ENCODE measurements at regions not wholly inside any gene's neighbourhood (a gene's known extent, or its start where the extent isn't known, plus 50 kb on each side); places are given as distances from the start of the nearest gene placed in this dataset.

GRCh38 chr7:42694894-42695507, 216.9 kb downstream of the C7orf25 start:
- Histone ChIP-seq H3K36me3 (ENCODE audit: insufficient read depth, low read length) (no peaks in the 10 kb centered on the region), H3K4me2 (ENCODE audit: insufficient read depth, low read length) (no peak overlapping the region), H3K4me1 (ENCODE audit: insufficient read depth, low read length) (no peaks in the 10 kb centered on the region), H3K27ac (ENCODE audit: low read depth, low read length) (no peak overlapping the region), H4K20me1 (ENCODE audit: insufficient read depth, low read length) (no peaks in the 10 kb centered on the region), H3K4me3 (ENCODE audit: insufficient read depth, low read length) (no peak overlapping the region), H3K27me3 (ENCODE audit: insufficient read depth, low read length) (peaks cover 11% of the 10 kb centered on the region), H3K79me2 (ENCODE audit: insufficient read depth, low read length) (no peaks in the 10 kb centered on the region), H3K9me3 (ENCODE audit: low read depth, low read length) (no peaks in the 10 kb centered on the region), H2AFZ (ENCODE audit: low read length) (no peak overlapping the region)
- no peak for TF ChIP-seq CTCF (IDR thresholded peaks at IDR 0.05; ENCODE audit: extremely low read depth, low read depth, low read length)
- no peak for DNase-seq (ENCODE audit: insufficient read length, low spot score, missing footprints)

GRCh38 chr7:42693722-42694121, 218.1 kb downstream of the C7orf25 start:
- Histone ChIP-seq H3K4me3 (ENCODE audit: insufficient read depth, low read length) (no peak overlapping the region), H3K27ac (ENCODE audit: low read depth, low read length) (no peak overlapping the region), H3K4me2 (ENCODE audit: insufficient read depth, low read length) (no peak overlapping the region), H3K36me3 (ENCODE audit: insufficient read depth, low read length) (no peaks in the 10 kb centered on the region), H4K20me1 (ENCODE audit: insufficient read depth, low read length) (no peaks in the 10 kb centered on the region), H2AFZ (ENCODE audit: low read length) (no peak overlapping the region), H3K27me3 (ENCODE audit: insufficient read depth, low read length) (peaks cover 11% of the 10 kb centered on the region), H3K79me2 (ENCODE audit: insufficient read depth, low read length) (no peaks in the 10 kb centered on the region), H3K4me1 (ENCODE audit: insufficient read depth, low read length) (no peaks in the 10 kb centered on the region), H3K9me3 (ENCODE audit: low read depth, low read length) (no peaks in the 10 kb centered on the region)
- no peak for TF ChIP-seq CTCF (IDR thresholded peaks at IDR 0.05; ENCODE audit: extremely low read depth, low read depth, low read length)
- no peak for DNase-seq (ENCODE audit: insufficient read length, low spot score, missing footprints)

- Histone ChIP-seq H3K27ac (ENCODE audit: low read depth, low read length) (no peak overlapping the region), H2AFZ (ENCODE audit: low read length) (no peak overlapping the region), H3K9me3 (ENCODE audit: low read depth, low read length) (no peaks in the 10 kb centered on the region), H3K4me1 (ENCODE audit: insufficient read depth, low read length) (no peaks in the 10 kb centered on the region), H3K4me3 (ENCODE audit: insufficient read depth, low read length) (no peak overlapping the region), H3K27me3 (ENCODE audit: insufficient read depth, low read length) (peaks cover 5% of the 10 kb centered on the region), H3K4me2 (ENCODE audit: insufficient read depth, low read length) (no peak overlapping the region), H3K36me3 (ENCODE audit: insufficient read depth, low read length) (no peaks in the 10 kb centered on the region), H3K79me2 (ENCODE audit: insufficient read depth, low read length) (no peaks in the 10 kb centered on the region), H4K20me1 (ENCODE audit: insufficient read depth, low read length) (no peaks in the 10 kb centered on the region)
- TF ChIP-seq CTCF (IDR thresholded peaks at IDR 0.05; ENCODE audit: extremely low read depth, low read depth, low read length) = no peak
- DNase-seq (ENCODE audit: insufficient read length, low spot score, missing footprints) = no peak
These were observed 219.2 kb downstream of the C7orf25 start for GRCh38 chr7:42692621-42693020.

- Histone ChIP-seq H3K27me3 (ENCODE audit: insufficient read depth, low read length) (no peaks in the 10 kb centered on the region), H3K79me2 (ENCODE audit: insufficient read depth, low read length) (no peaks in the 10 kb centered on the region), H3K4me3 (ENCODE audit: insufficient read depth, low read length) (no peak overlapping the region), H3K4me1 (ENCODE audit: insufficient read depth, low read length) (no peaks in the 10 kb centered on the region), H3K36me3 (ENCODE audit: insufficient read depth, low read length) (no peaks in the 10 kb centered on the region), H3K27ac (ENCODE audit: low read depth, low read length) (no peak overlapping the region), H4K20me1 (ENCODE audit: insufficient read depth, low read length) (no peaks in the 10 kb centered on the region), H3K9me3 (ENCODE audit: low read depth, low read length) (no peaks in the 10 kb centered on the region), H2AFZ (ENCODE audit: low read length) (no peak overlapping the region), H3K4me2 (ENCODE audit: insufficient read depth, low read length) (no peak overlapping the region)
- DNase-seq (ENCODE audit: insufficient read length, low spot score, missing footprints) = no peak
- TF ChIP-seq CTCF (IDR thresholded peaks at IDR 0.05; ENCODE audit: extremely low read depth, low read depth, low read length) = peak; percentile 80
These were observed 220.9 kb downstream of the C7orf25 start for GRCh38 chr7:42690794-42691639.
